SK-N-SH (cell line): ENCODE measurements at regions not wholly inside any gene's neighbourhood (a gene's known extent, or its start where the extent isn't known, plus 50 kb on each side); places are given as distances from the start of the nearest gene placed in this dataset.

Source experiments
- SIN3A ChIP-seq: IDR thresholded peaks from 2 replicates; pipeline ENCODE4 v1.6.1; 2012; ENCODE audit warnings: low read depth, mild to moderate bottlenecking, low read length, moderate library complexity, borderline replicate concordance
- ZBTB33 ChIP-seq: IDR thresholded peaks from 2 replicates; pipeline ENCODE4 v1.4.0; 2012; ENCODE audit warnings: low read depth, borderline replicate concordance

GRCh38 chr5:62960781-62961180 is 382.2 kb downstream of the LRRC70 start:
- TF ChIP-seq SIN3A (no peak), ZBTB33 (no peak)
